ENCODE measurements at regions not wholly inside any gene's neighbourhood (a gene's known extent, or its start where the extent isn't known, plus 50 kb on each side); places are given as distances from the start of the nearest gene placed in this dataset.

- H3K4me3 Mint-ChIP-seq = no peak overlapping the region
- H3K27me3 Mint-ChIP-seq (ENCODE audit: low read depth, poor library complexity) = peaks cover 83% of the 10 kb centered on the region
- peaks cover 3% of the 10 kb centered on the region for H3K9me3 Mint-ChIP-seq
- no peak for TF ChIP-seq CTCF (IDR thresholded peaks at IDR 0.05)
- no peak for DNase-seq
- H3K27ac Mint-ChIP-seq = no peak overlapping the region
- no peaks in the 10 kb centered on the region for H3K36me3 Mint-ChIP-seq (ENCODE audit: low read depth)
- H3K4me1 Mint-ChIP-seq = peaks cover 38% of the 10 kb centered on the region
Observed at GRCh38 chr20:56975838-56976237, 290.6 kb downstream of the BMP7 start.

- H3K36me3 Mint-ChIP-seq (ENCODE audit: low read depth) = no peaks in the 10 kb centered on the region
- peaks cover 3% of the 10 kb centered on the region for H3K9me3 Mint-ChIP-seq
- no peak overlapping the region for H3K27ac Mint-ChIP-seq
- H3K4me1 Mint-ChIP-seq = peaks cover 38% of the 10 kb centered on the region
- no peak overlapping the region for H3K4me3 Mint-ChIP-seq
- TF ChIP-seq CTCF (IDR thresholded peaks at IDR 0.05) = no peak
- H3K27me3 Mint-ChIP-seq (ENCODE audit: low read depth, poor library complexity) = peaks cover 79% of the 10 kb centered on the region
- DNase-seq = no peak
Observed at GRCh38 chr20:56976336-56976735, 290.1 kb downstream of the BMP7 start.

- Mint-ChIP-seq H3K36me3 (ENCODE audit: low read depth) (no peaks in the 10 kb centered on the region), H3K4me3 (no peak overlapping the region), H3K27ac (peak overlapping the region; percentile 41), H3K4me1 (peaks cover 36% of the 10 kb centered on the region), H3K9me3 (peaks cover 4% of the 10 kb centered on the region), H3K27me3 (ENCODE audit: low read depth, poor library complexity) (peaks cover 63% of the 10 kb centered on the region)
- TF ChIP-seq CTCF (IDR thresholded peaks at IDR 0.05) = no peak
- no peak for DNase-seq
Observed at GRCh38 chr20:56978475-56978874, 288.0 kb downstream of the BMP7 start.

GRCh38 chr20:56979125-56979524 lies 287.3 kb downstream of the BMP7 start:
- H3K9me3 Mint-ChIP-seq = peaks cover 10% of the 10 kb centered on the region
- TF ChIP-seq CTCF (IDR thresholded peaks at IDR 0.05) = no peak
- no peak for DNase-seq
- H3K36me3 Mint-ChIP-seq (ENCODE audit: low read depth) = peaks cover 1% of the 10 kb centered on the region
- H3K4me3 Mint-ChIP-seq = no peak overlapping the region
- H3K4me1 Mint-ChIP-seq = peaks cover 29% of the 10 kb centered on the region
- no peak overlapping the region for H3K27ac Mint-ChIP-seq
- peaks cover 56% of the 10 kb centered on the region for H3K27me3 Mint-ChIP-seq (ENCODE audit: low read depth, poor library complexity)

- Mint-ChIP-seq H3K9me3 (peaks cover 32% of the 10 kb centered on the region), H3K4me1 (peaks cover 18% of the 10 kb centered on the region), H3K27ac (no peak overlapping the region), H3K4me3 (no peak overlapping the region), H3K27me3 (ENCODE audit: low read depth, poor library complexity) (peaks cover 37% of the 10 kb centered on the region), H3K36me3 (ENCODE audit: low read depth) (peaks cover 5% of the 10 kb centered on the region)
- no peak for DNase-seq
- no peak for TF ChIP-seq CTCF (IDR thresholded peaks at IDR 0.05)
Observed at GRCh38 chr20:56981301-56981700, 285.1 kb downstream of the BMP7 start.

- H3K36me3 Mint-ChIP-seq (ENCODE audit: low read depth) = peaks cover 5% of the 10 kb centered on the region
- no peak for DNase-seq
- no peak for TF ChIP-seq CTCF (IDR thresholded peaks at IDR 0.05)
- no peak overlapping the region for H3K4me3 Mint-ChIP-seq
- H3K27ac Mint-ChIP-seq = no peak overlapping the region
- peaks cover 50% of the 10 kb centered on the region for H3K9me3 Mint-ChIP-seq
- peaks cover 15% of the 10 kb centered on the region for H3K4me1 Mint-ChIP-seq
- H3K27me3 Mint-ChIP-seq (ENCODE audit: low read depth, poor library complexity) = peaks cover 18% of the 10 kb centered on the region
Observed at GRCh38 chr20:56983813-56984212, 282.6 kb downstream of the BMP7 start.

All from nephron progenitor cell (in vitro differentiated cells).